BE2C (cell line): ENCODE measurements at regions not wholly inside any gene's neighbourhood (a gene's known extent, or its start where the extent isn't known, plus 50 kb on each side); places are given as distances from the start of the nearest gene placed in this dataset.
"Not testable (repeated sequence)": the region's sequence is repeated elsewhere in the genome, so short reads cannot be mapped to it uniquely, and the experiment has no call there.

ENCODE experiments used
- DNase-seq: peaks from one replicate; pipeline ENCODE4 v3.0.0-alpha.2; 2020
- H3K27me3 ChIP-seq: fragments of 250-450 bp; sonication (Bioruptor Pico); 2 replicates; pipeline ENCODE4 v1.5.1; 2020; ENCODE audit warnings: mild to moderate bottlenecking
- H3K36me3 ChIP-seq: fragments of 250-450 bp; sonication (Bioruptor Pico); 2 replicates; pipeline ENCODE4 v1.5.1; 2020; ENCODE audit warnings: mild to moderate bottlenecking
- H3K4me1 ChIP-seq: fragments of 250-450 bp; sonication (Bioruptor Pico); 2 replicates; pipeline ENCODE4 v1.5.1; 2020
- H3K4me3 ChIP-seq: 2 replicates; pipeline ENCODE4 v1.5.1; 2011; ENCODE audit warnings: low read depth, low read length
- H3K9me3 ChIP-seq: fragments of 250-450 bp; sonication (Bioruptor Pico); 2 replicates; pipeline ENCODE4 v1.5.1; 2020
- CTCF ChIP-seq: IDR thresholded peaks from 2 replicates; pipeline ENCODE4 v1.5.1; 2012; ENCODE audit warnings: mild to moderate bottlenecking, low read depth, low read length

- Histone ChIP-seq H3K27me3 (no peaks in the 10 kb centered on the region), H3K4me3 (no peak overlapping the region), H3K4me1 (no peaks in the 10 kb centered on the region), H3K36me3 (no peaks in the 10 kb centered on the region), H3K9me3 (no peaks in the 10 kb centered on the region)
- no peak for TF ChIP-seq CTCF
- no peak for DNase-seq
Observed at GRCh38 chr2:16971722-16972234, 306.1 kb upstream of the CYRIA start.

- not testable (repeated sequence) for H3K27me3 ChIP-seq, H3K36me3 ChIP-seq, H3K4me3 ChIP-seq, H3K9me3 ChIP-seq, H3K4me1 ChIP-seq, DNase-seq
Observed at GRCh38 chr2:16970948-16971347, 305.3 kb upstream of the CYRIA start.

GRCh38 chr2:16962505-16962904, 296.9 kb upstream of the CYRIA start:
- DNase-seq, result no peak
- H3K36me3 ChIP-seq, result no peaks in the 10 kb centered on the region
- no peaks in the 10 kb centered on the region for H3K27me3 ChIP-seq
- TF ChIP-seq CTCF, result no peak
- no peaks in the 10 kb centered on the region for H3K4me1 ChIP-seq
- H3K4me3 ChIP-seq, result no peak overlapping the region
- H3K9me3 ChIP-seq, result no peaks in the 10 kb centered on the region

GRCh38 chr2:16960579-16960978, 294.9 kb upstream of the CYRIA start:
- TF ChIP-seq CTCF, result no peak
- H3K9me3 ChIP-seq, result no peaks in the 10 kb centered on the region
- H3K4me3 ChIP-seq, result no peak overlapping the region
- H3K4me1 ChIP-seq, result no peaks in the 10 kb centered on the region
- no peaks in the 10 kb centered on the region for H3K36me3 ChIP-seq
- H3K27me3 ChIP-seq, result no peaks in the 10 kb centered on the region
- DNase-seq, result no peak

GRCh38 chr2:16958266-16958665, 292.6 kb upstream of the CYRIA start:
- DNase-seq, result no peak
- Histone ChIP-seq H3K36me3 (no peaks in the 10 kb centered on the region), H3K27me3 (no peaks in the 10 kb centered on the region), H3K4me1 (no peaks in the 10 kb centered on the region), H3K4me3 (no peak overlapping the region), H3K9me3 (no peaks in the 10 kb centered on the region)
- no peak for TF ChIP-seq CTCF

GRCh38 chr2:16952805-16953204, 287.2 kb upstream of the CYRIA start:
- H3K4me1 ChIP-seq, result no peaks in the 10 kb centered on the region
- TF ChIP-seq CTCF, result no peak
- H3K9me3 ChIP-seq, result no peaks in the 10 kb centered on the region
- no peak for DNase-seq
- H3K4me3 ChIP-seq, result no peak overlapping the region
- H3K27me3 ChIP-seq, result no peaks in the 10 kb centered on the region
- no peaks in the 10 kb centered on the region for H3K36me3 ChIP-seq

- no peak for TF ChIP-seq CTCF
- Histone ChIP-seq H3K36me3 (no peaks in the 10 kb centered on the region), H3K27me3 (no peaks in the 10 kb centered on the region), H3K4me3 (no peak overlapping the region), H3K4me1 (no peaks in the 10 kb centered on the region), H3K9me3 (no peaks in the 10 kb centered on the region)
- DNase-seq, result no peak
Observed at GRCh38 chr2:16952368-16952767, 286.7 kb upstream of the CYRIA start.
